Stimulated activated CD4-positive, alpha-beta T cell treated with anti-CD3 and anti-CD28 coated beads, Interleukin-15, amount 100 ng/mL, for 1 hour (primary cell): ENCODE measurements at regions not wholly inside any gene's neighbourhood (a gene's known extent, or its start where the extent isn't known, plus 50 kb on each side); places are given as distances from the start of the nearest gene placed in this dataset.

Experiments used
- DNase-seq, 2 donors: peaks; one replicate each; pipeline ENCODE4 v3.0.0-alpha.2; 2020; ENCODE audit warnings: low read depth in 1 of 2, low spot score in 1 of 2

DNA sequence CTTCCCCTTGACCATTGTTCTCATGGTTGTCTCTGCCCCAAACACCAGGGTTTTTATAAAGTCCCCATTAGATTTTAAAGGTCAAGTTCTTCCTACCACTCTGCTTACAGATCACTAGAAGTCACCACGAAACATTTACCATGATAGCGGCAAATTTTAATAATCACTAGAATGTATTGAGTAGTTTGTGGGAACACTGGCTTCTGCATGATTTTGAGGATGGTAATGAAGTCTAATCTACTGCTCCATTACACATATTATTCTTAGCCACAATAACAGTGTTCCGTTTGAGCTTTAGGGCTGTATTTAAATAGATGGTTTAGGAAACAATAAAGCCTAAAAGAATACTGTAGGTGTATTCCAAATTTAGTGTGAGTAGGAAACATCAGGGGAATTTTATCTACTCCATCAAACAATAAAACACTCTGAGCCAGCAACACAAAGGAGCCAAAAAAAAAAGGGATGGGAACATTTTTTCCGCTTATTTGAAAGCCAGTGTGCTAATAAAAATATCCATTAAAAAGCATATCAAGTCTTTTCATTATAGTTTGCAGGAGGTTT, 49.7 kb downstream of the KLF12 start:
- DNase-seq = no peak

DNA sequence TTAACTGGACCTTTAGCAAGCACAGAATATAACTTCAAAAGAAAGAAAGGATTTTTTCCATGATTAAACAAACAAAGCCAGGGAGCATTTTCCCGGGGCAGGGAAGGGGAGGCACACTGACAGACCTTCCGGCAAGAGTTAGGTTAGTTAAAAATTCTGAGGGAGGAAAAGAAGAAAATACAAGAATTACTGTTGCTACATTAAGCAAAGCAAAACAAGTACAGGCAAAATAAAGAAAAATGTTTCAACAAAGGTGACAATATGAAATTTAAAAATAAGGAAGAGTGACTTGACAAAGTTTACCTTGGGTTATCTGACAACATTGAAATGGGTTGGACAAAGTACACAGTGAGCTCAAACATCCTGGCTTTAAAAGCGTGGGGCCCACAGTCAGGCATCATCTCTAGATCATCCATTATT, 51.5 kb downstream of the KLF12 start:
- no peak for DNase-seq

GRCh38 chr13:74080762-74081161, 53.4 kb downstream of the KLF12 start:
- DNase-seq = no peak

- no peak for DNase-seq
Measured at GRCh38 chr13:74077792-74078191, 56.4 kb downstream of the KLF12 start.

GRCh38 chr13:74077375-74077774, 56.8 kb downstream of the KLF12 start:
- no peak for DNase-seq

DNA sequence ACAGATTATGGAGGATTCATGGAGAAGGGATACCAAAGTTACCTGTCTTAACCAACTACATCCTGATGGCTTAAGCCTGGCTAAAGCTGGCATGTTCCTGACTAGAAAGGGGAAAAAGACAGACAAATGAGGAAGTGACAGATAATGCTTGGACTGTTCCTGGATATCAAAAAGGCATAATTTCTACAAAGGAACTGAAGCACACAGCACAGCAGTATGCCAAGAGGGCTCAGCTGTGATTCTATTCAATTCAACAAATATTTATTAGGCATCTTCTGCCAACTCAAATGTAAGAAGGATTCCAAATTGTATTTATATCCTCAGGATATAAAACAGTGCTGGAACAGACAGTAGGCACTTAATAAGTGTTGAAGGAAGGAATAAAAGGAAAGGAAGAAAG, 59.5 kb downstream of the KLF12 start:
- no peak for DNase-seq

DNA sequence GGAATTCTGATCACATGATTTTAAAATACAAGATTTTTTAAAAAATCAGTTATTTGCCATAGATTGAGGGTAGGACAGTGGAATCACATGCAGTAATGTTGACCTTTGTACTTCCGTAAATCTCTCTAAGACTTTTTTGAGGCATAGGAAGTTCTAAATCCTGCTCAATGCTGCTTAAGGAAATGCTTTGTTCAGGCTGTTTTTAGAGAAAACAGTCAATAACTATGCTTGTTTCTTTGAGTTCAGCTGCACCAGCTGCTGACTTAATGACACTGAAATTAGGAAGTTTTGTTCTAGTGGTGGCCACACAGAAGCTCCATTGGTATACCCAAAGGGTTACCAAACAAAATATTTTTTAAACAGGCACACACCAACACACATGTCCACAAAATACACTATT, 60.9 kb downstream of the KLF12 start:
- DNase-seq = no peak

DNA sequence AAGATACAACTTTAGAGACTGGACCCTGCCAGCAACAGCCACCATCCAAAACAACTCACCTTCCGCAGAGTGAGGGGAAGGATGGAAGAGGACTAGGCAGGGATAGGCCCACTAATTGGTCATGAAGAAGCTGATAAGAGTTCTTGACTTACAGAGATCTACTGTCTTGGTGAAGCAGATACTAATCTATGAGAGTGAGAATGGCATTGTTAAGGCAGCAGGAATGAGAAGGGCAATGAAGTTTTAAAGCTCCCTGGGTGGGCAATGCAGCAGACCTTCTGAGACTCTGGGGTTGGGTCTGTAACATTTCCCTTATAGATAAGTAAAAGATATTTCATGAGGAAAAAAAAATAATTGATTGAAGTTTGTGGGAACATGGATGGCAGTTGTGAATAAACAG, 63.7 kb downstream of the KLF12 start:
- no peak for DNase-seq

DNA sequence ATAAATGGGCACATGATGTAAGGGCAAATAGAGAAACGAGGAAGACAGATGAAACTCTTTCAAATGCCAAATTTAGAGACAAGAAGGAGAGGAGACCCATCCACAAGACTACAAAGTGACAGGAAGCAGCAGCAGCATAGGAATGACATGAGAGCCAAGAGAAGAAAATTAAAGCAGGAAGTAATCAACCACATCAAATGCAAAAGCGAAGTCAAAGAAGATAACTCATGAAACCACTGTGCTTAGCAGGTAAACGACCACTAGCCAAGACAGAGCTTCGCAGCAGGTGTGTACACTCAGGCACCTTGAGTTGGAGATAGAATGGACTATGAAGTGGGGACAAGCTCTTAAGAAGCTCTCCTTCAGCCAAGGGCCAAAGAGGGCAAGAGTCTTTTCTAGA, 64.1 kb downstream of the KLF12 start:
- DNase-seq = no peak

DNA sequence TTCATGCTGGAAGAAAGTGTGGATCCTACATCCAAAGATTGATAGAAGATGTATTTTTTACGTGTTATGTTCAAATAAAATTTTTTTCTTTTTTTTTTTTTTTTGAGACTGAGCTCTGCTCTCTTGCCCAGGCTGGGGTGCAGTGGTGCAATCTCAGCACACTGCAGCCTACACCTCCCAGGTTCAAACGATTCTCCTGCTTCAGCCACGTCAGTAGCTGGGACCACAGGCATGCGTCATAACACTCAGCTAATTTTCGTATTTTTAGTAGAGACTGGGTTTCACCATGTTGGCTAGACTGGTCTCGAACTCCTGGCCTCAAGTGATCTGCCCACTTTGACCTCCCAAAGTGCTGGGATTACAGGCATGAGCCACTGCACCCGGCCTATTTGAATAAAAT, 65.7 kb downstream of the KLF12 start:
- no peak for DNase-seq

DNA sequence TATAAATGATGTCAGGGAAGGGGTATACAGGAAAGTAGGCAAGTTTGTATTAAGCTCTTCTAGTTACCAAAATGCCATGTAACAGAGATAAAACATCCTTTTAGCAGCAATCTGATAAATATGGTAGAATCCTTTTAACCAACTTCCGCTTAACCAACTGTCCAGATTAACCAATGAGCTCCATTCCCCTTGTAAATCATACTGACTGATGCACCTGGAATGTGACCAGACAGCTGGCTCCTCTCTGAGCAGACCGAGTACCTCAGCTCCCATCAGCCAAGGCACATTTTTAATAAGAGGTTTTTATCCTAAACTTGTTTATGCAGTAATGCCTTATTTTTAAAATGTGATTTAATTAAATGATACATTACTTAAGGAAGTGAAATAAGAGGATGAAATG, 66.4 kb downstream of the KLF12 start:
- DNase-seq = no peak

DNA sequence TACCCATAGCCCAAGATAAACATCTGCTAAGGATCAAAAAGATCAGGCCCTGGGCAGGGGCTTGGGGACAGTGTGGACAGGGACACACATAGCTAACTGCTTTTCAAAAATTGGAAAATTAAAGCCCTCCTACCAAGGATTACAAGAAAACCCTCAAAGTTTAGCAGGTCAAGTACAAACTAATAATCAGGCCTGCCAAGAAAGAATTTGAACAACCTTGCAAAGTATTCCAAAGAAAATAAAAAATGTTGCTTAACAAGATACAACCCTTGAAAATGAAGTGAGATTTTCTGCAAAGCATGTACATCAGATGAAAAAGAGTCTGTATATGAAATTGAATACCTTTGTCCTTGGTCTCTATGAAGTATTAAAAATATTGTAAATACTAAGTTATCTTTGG, 67.3 kb downstream of the KLF12 start:
- DNase-seq = no peak

DNA sequence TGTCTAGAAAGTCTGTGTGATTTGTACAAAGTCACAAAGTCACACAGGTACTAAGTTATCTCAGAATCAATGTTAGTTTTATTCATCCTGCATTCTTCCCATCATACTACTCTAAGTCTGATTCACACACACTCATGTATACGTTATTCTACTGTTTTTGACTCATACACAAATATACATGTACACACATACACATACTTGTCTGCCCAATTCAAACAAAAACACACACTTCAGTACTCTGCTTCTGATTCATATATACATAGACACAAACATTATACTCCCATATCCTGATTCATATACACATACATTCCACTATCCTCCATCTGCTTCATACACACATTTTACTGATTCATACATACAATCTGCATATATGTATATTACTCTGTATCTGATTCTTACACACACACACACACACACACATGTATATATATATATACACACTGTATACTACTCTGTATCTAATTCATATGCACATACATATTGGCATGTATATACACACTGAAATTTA, 69.3 kb downstream of the KLF12 start:
- DNase-seq = no peak

- no peak for DNase-seq
Measured at GRCh38 chr13:74063533-74064100, 70.6 kb downstream of the KLF12 start.

DNA sequence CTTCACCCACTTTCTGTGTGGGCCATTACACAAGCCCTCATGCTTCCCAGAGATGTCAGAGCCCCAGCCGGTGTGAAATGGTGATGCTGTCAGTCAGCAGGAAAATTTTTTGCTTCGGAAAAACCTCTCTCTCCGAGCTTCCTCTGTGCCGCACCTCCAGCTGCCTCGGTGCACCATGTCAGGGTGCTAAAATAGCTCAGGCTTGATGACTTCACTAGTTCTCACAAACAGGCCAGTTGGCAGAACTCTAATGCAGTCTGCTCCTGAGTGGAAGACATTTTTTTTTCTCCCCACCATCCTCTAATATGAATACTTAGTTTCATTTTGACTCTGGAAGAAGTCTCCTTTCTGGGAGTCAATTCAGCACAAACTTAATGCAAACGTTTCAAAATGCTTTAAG, 71.3 kb downstream of the KLF12 start:
- DNase-seq = no peak

- DNase-seq = no peak
Measured at GRCh38 chr13:74061926-74062595, 72.1 kb downstream of the KLF12 start.

GRCh38 chr13:74056801-74057542, 77.2 kb downstream of the KLF12 start:
- no peak for DNase-seq

GRCh38 chr13:74052402-74052928, 81.7 kb downstream of the KLF12 start:
- no peak for DNase-seq

- DNase-seq = no peak
Measured at GRCh38 chr13:74048756-74049155, 85.4 kb downstream of the KLF12 start.

DNA sequence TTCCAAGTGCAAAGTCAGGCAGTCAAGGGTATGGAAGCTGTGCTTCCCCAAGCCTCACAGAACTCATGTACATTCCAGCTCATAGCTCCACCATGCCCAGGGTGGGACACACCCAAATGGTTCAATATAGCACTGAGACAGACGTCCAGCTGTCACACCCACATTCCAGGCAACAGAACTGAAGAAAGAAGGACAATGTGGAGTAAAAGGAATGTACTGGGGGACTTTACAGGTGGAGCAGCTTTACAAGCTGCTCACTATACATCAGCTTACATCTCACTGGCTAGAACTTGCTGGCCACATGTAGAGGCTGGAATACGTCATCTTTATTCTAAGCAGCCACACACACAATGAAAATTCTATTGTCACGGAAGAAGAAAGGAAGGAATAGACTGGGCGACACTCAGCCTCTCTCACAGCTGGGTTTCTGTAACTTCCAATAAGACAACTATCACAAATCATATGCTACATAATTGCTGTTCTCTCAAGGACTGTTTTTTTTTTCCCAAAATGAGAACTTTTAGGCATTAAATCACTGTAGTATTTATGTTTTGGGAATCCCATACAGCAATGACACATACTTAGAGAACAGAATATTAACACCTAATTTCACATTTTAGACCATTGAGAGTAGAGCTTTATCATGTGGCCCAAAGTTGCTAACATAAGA, 86.1 kb downstream of the KLF12 start:
- DNase-seq = no peak

DNA sequence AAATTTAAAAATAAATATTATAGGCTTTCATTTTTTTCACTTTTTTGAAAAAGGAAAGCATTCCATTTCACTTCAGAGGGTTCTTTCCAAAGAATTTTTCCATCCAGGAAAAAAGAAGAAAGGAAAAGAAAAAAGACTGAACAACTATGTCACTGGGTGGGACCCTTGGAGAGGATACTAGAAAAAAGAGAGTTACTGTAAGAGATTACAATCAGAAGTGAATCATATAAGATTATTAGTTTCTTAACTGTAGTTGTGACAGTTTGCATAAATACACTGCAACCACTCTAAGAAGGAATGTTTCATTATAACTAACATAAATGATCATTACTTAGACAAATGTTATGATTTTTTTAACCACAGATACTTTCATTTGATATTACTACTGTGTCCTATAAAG, 87.8 kb downstream of the KLF12 start:
- no peak for DNase-seq
